HEK293 (cell line): ENCODE measurements at regions not wholly inside any gene's neighbourhood (a gene's known extent, or its start where the extent isn't known, plus 50 kb on each side); places are given as distances from the start of the nearest gene placed in this dataset.

Experiments
- CTCF ChIP-seq: fragments of 450-650 bp; formaldehyde crosslinking; IDR thresholded peaks from 2 replicates; pipeline ENCODE4 v1.5.1; 2016; ENCODE audit warnings: missing biosample characterization, missing genetic modification characterization
- MYNN ChIP-seq: fragments of 450-650 bp; formaldehyde crosslinking; IDR thresholded peaks from 2 replicates; pipeline ENCODE4 v1.5.1; 2016; ENCODE audit warnings: missing biosample characterization, missing genetic modification characterization, borderline replicate concordance
- PRDM10 ChIP-seq: fragments of 450-650 bp; formaldehyde crosslinking; IDR thresholded peaks from 2 replicates; pipeline ENCODE4 v1.5.1; 2016; ENCODE audit warnings: missing biosample characterization, missing genetic modification characterization
- ZBTB17 ChIP-seq: fragments of 450-650 bp; formaldehyde crosslinking; IDR thresholded peaks from 2 replicates; pipeline ENCODE4 v1.5.1; 2016; ENCODE audit warnings: missing biosample characterization, missing genetic modification characterization
- ZNF449 ChIP-seq: fragments of 450-650 bp; formaldehyde crosslinking; IDR thresholded peaks from 2 replicates; pipeline ENCODE4 v1.5.1; 2017; ENCODE audit warnings: missing biosample characterization, mild to moderate bottlenecking, missing genetic modification characterization, moderate library complexity
- ZNF629 ChIP-seq: fragments of 450-650 bp; formaldehyde crosslinking; IDR thresholded peaks from 2 replicates; pipeline ENCODE4 v1.5.1; 2017; ENCODE audit warnings: missing biosample characterization, missing genetic modification characterization

GRCh38 chr11:116355104-116355503, 417.7 kb downstream of the BUD13 start:
- TF ChIP-seq ZBTB17 (tag by site-specific recombination): no peak
- TF ChIP-seq PRDM10: no peak
- no peak for TF ChIP-seq CTCF
- no peak for TF ChIP-seq ZNF629 (tag by site-specific recombination)
- TF ChIP-seq ZNF449: no peak
- no peak for TF ChIP-seq MYNN (tag by site-specific recombination)
